Liver (tissue), 7 donors: ENCODE measurements at regions not wholly inside any gene's neighbourhood (a gene's known extent, or its start where the extent isn't known, plus 50 kb on each side); places are given as distances from the start of the nearest gene placed in this dataset.

Experiments
- DNase-seq: peaks from one replicate; pipeline ENCODE4 v3.0.0-alpha.2; 2017; ENCODE audit warnings: low spot score
- H3K27ac ChIP-seq, 2 donors: one replicate each; pipeline ENCODE4 v1.7.0; 2013; ENCODE audit warnings: inconsistent platforms in 2 of 2, low read length in 2 of 2, control low read depth in 1 of 2, low read depth in 1 of 2, mild to moderate bottlenecking in 1 of 2
- H3K27me3 ChIP-seq, 4 donors: one replicate each; pipeline versions ENCODE4 v1.6.1 to v1.7.0; 2013; ENCODE audit warnings: low read length in 3 of 4, inconsistent platforms in 1 of 4, mild to moderate bottlenecking in 1 of 4, moderate library complexity in 1 of 4; ENCODE audit not compliant: control insufficient read depth in 4 of 4, insufficient read depth in 4 of 4
- H3K36me3 ChIP-seq, 4 donors: one replicate each; pipeline versions ENCODE4 v1.6.1 to v1.7.0; 2013; ENCODE audit warnings: low read length in 3 of 4, mild to moderate bottlenecking in 3 of 4, low read depth in 1 of 4, moderate library complexity in 1 of 4; ENCODE audit not compliant: control insufficient read depth in 4 of 4, insufficient read depth in 3 of 4
- H3K4me1 ChIP-seq, 4 donors: one replicate each; pipeline versions ENCODE4 v1.6.1 to v1.7.0; 2013; ENCODE audit warnings: low read length in 3 of 4, mild to moderate bottlenecking in 3 of 4, moderate library complexity in 1 of 4; ENCODE audit not compliant: control insufficient read depth in 4 of 4, insufficient read depth in 4 of 4
- H3K4me3 ChIP-seq, 3 donors: one replicate each; pipeline versions ENCODE4 v1.6.1 to v1.7.0; 2013; ENCODE audit warnings: low read length in 3 of 3, control low read depth in 1 of 3, low read depth in 1 of 3, mild to moderate bottlenecking in 1 of 3
- H3K9ac ChIP-seq, 2 donors: one replicate each; pipeline ENCODE4 v1.7.0; 2013; ENCODE audit warnings: low read length in 2 of 2, mild to moderate bottlenecking in 2 of 2, moderate library complexity in 2 of 2, control low read depth in 1 of 2, low read depth in 1 of 2
- H3K9me3 ChIP-seq, 4 donors: one replicate each; pipeline versions ENCODE4 v1.6.1 to v1.7.0; 2013; ENCODE audit warnings: low read length in 3 of 4; ENCODE audit not compliant: control insufficient read depth in 4 of 4
- ATF3 ChIP-seq: IDR thresholded peaks from 2 replicates; pipeline ENCODE4 v1.6.1; 2016; ENCODE audit warnings: antibody characterized with exemption
- CTCF ChIP-seq: fragments of 150-350 bp; IDR thresholded peaks from 2 replicates; pipeline ENCODE4 v1.5.1; 2017; ENCODE audit warnings: improper control_type of control experiment, low read depth, low read length; ENCODE audit not compliant: missing input control
- EGR1 ChIP-seq, 2 donors: IDR thresholded peaks; 2 replicates each; pipeline ENCODE4 v1.6.1; 2016 to 2018; ENCODE audit warnings: antibody characterized with exemption in 2 of 2, low read depth in 2 of 2
- FOXA1 ChIP-seq: IDR thresholded peaks from 2 replicates; pipeline ENCODE4 v1.6.1; 2016; ENCODE audit warnings: antibody characterized with exemption
- FOXA2 ChIP-seq: IDR thresholded peaks from 2 replicates; pipeline ENCODE4 v1.6.1; 2016; ENCODE audit warnings: antibody characterized with exemption
- GABPA ChIP-seq, 2 donors: IDR thresholded peaks in 1 of 2; conservative IDR thresholded peaks in 1 of 2; 2 replicates each; pipeline ENCODE4 v1.6.1; 2016; ENCODE audit warnings: antibody characterized with exemption in 2 of 2, mild to moderate bottlenecking in 1 of 2, moderate library complexity in 1 of 2
- HNF4A ChIP-seq, 2 donors: conservative IDR thresholded peaks; 2 replicates each; pipeline ENCODE4 v1.6.1; 2016; ENCODE audit warnings: antibody characterized with exemption in 2 of 2, mild to moderate bottlenecking in 2 of 2
- HNF4G ChIP-seq: IDR thresholded peaks from 2 replicates; pipeline ENCODE4 v1.6.1; 2016; ENCODE audit warnings: antibody characterized with exemption
- JUND ChIP-seq, 2 donors: IDR thresholded peaks; 2 replicates each; pipeline ENCODE4 v1.6.1; 2016; ENCODE audit warnings: antibody characterized with exemption in 2 of 2
- MAX ChIP-seq: IDR thresholded peaks from 2 replicates; pipeline ENCODE4 v1.6.1; 2016; ENCODE audit warnings: antibody characterized with exemption
- NR2F2 ChIP-seq: IDR thresholded peaks from 2 replicates; pipeline ENCODE4 v1.6.1; 2016; ENCODE audit warnings: antibody characterized with exemption
- RAD21 ChIP-seq, 2 donors: IDR thresholded peaks; 2 replicates each; pipeline ENCODE4 v1.6.1; 2016; ENCODE audit warnings: antibody characterized with exemption in 2 of 2, mild to moderate bottlenecking in 2 of 2
- REST ChIP-seq: IDR thresholded peaks from 2 replicates; pipeline ENCODE4 v1.6.1; 2016; ENCODE audit warnings: antibody characterized with exemption, mild to moderate bottlenecking
- RXRA ChIP-seq, 2 donors: IDR thresholded peaks; 2 replicates each; pipeline ENCODE4 v1.6.1; 2017 to 2018; ENCODE audit warnings: antibody characterized with exemption in 2 of 2, mild to moderate bottlenecking in 1 of 2
- SP1 ChIP-seq: IDR thresholded peaks from 2 replicates; pipeline ENCODE4 v1.6.1; 2018; ENCODE audit warnings: antibody characterized with exemption, mild to moderate bottlenecking
- TAF1 ChIP-seq: conservative IDR thresholded peaks from 2 replicates; pipeline ENCODE4 v1.6.1; 2016; ENCODE audit warnings: antibody characterized with exemption, mild to moderate bottlenecking
- YY1 ChIP-seq: IDR thresholded peaks from 2 replicates; pipeline ENCODE4 v1.6.1; 2016; ENCODE audit warnings: antibody characterized with exemption, mild to moderate bottlenecking
- ZBTB33 ChIP-seq: IDR thresholded peaks from 2 replicates; pipeline ENCODE4 v1.6.1; 2016; ENCODE audit warnings: antibody characterized with exemption
- donor health status: healthy.
- donor health status: healthy.
- donor health status: healthy.
- donor health status: healthy.

GRCh38 chr3:67712259-67712658 is 57.8 kb upstream of the SUCLG2 start:
- no peaks in the 10 kb centered on the region for H3K9me3 ChIP-seq
- DNase-seq: no peak
- H3K36me3 ChIP-seq: no peaks in the 10 kb centered on the region

GRCh38 chr3:67710396-67710795 is 56.0 kb upstream of the SUCLG2 start:
- H3K36me3 ChIP-seq: no peaks in the 10 kb centered on the region
- no peaks in the 10 kb centered on the region for H3K27me3 ChIP-seq
- H3K4me3 ChIP-seq: no peak overlapping the region
- no peak overlapping the region for H3K27ac ChIP-seq
- DNase-seq: no peak
- no peak overlapping the region for H3K9ac ChIP-seq
- no peak for TF ChIP-seq SP1
- no peak for TF ChIP-seq GABPA (IDR thresholded peaks at IDR 0.05 in 1 of 2, conservative IDR thresholded peaks at IDR 0.05 in 1 of 2)
- no peak for TF ChIP-seq RAD21 (IDR thresholded peaks at IDR 0.05)
- TF ChIP-seq HNF4A (conservative IDR thresholded peaks at IDR 0.05): no peak
- no peak for TF ChIP-seq YY1
- TF ChIP-seq RXRA (IDR thresholded peaks at IDR 0.05): no peak
- TF ChIP-seq HNF4G: no peak
- TF ChIP-seq EGR1 (IDR thresholded peaks at IDR 0.05; ENCODE audit: low read depth in 2 of 2): no peak
- TF ChIP-seq TAF1: no peak
- no peak for TF ChIP-seq CTCF
- no peak for TF ChIP-seq ATF3
- TF ChIP-seq FOXA1: no peak
- TF ChIP-seq JUND (IDR thresholded peaks at IDR 0.05): no peak
- TF ChIP-seq ZBTB33: no peak
- no peak for TF ChIP-seq NR2F2
- TF ChIP-seq MAX: no peak
- no peak for TF ChIP-seq FOXA2
- no peak for TF ChIP-seq REST
- H3K9me3 ChIP-seq: no peaks in the 10 kb centered on the region
- H3K4me1 ChIP-seq: no peaks in the 10 kb centered on the region

More at GRCh38 chr3:67712259-67712658, 57.8 kb upstream of the SUCLG2 start:
- Histone ChIP-seq H3K9ac (no peak overlapping the region), H3K4me1 (no peaks in the 10 kb centered on the region), H3K27ac (no peak overlapping the region), H3K4me3 (no peak overlapping the region), H3K27me3 (no peaks in the 10 kb centered on the region)
- TF ChIP-seq NR2F2: no peak
